SU-DHL-6 (cell line): ENCODE measurements at regions not wholly inside any gene's neighbourhood (a gene's known extent, or its start where the extent isn't known, plus 50 kb on each side); places are given as distances from the start of the nearest gene placed in this dataset.

Source experiments
- H2AFZ ChIP-seq: fragments of 200-600 bp; sonication (generic); 2 replicates; pipeline ENCODE4 v1.6.1; 2014; ENCODE audit warnings: low read depth, mild to moderate bottlenecking, moderate library complexity, mixed read lengths, antibody characterized with exemption, low read length; ENCODE audit not compliant: severe bottlenecking
- H3F3A ChIP-seq: fragments of 200-600 bp; shearing (Covaris generic); 2 replicates; pipeline ENCODE4 v1.6.0; 2016; ENCODE audit warnings: antibody characterized with exemption, mild to moderate bottlenecking; ENCODE audit not compliant: insufficient read depth
- H3K27ac ChIP-seq: fragments of 200-600 bp; sonication (generic); 2 replicates; pipeline ENCODE4 v1.5.1; 2016; ENCODE audit warnings: low read depth, mild to moderate bottlenecking, low read length, moderate library complexity, mixed read lengths
- H3K27me3 ChIP-seq: fragments of 200-600 bp; sonication (generic), shearing (Covaris generic); 2 replicates; pipeline ENCODE4 v1.6.0; 2014; ENCODE audit warnings: mild to moderate bottlenecking, low read length
- H3K36me3 ChIP-seq: fragments of 200-600 bp; sonication (generic); 2 replicates; pipeline ENCODE4 v1.6.1; 2014; ENCODE audit warnings: mild to moderate bottlenecking, low read length, mixed read lengths
- H3K4me2 ChIP-seq: fragments of 300-600, 200-600 bp; shearing (Covaris generic), sonication (generic); 2 replicates; pipeline ENCODE4 v1.6.0; 2014; ENCODE audit warnings: low read length, low read depth, mild to moderate bottlenecking; ENCODE audit not compliant: poor library complexity, severe bottlenecking
- H3K4me3 ChIP-seq: fragments of 200-600 bp; sonication (generic); 2 replicates; pipeline ENCODE4 v1.5.1; 2014; ENCODE audit warnings: antibody characterized with exemption, low read length, mild to moderate bottlenecking, mixed read lengths; ENCODE audit not compliant: insufficient read depth, poor library complexity, severe bottlenecking
- H3K79me2 ChIP-seq: fragments of 200-600 bp; sonication (generic); 2 replicates; pipeline ENCODE4 v1.6.1; 2014; ENCODE audit warnings: mild to moderate bottlenecking, low read length, moderate library complexity; ENCODE audit not compliant: insufficient read depth
- H3K9ac ChIP-seq: fragments of 200-600 bp; sonication (generic); 2 replicates; pipeline ENCODE4 v1.7.0; 2014; ENCODE audit warnings: mild to moderate bottlenecking, low read length
- H3K9me2 ChIP-seq: fragments of 200-600 bp; sonication (generic); replicated peaks from 2 replicates; pipeline ENCODE4 v1.6.1; 2014; ENCODE audit warnings: low read length; ENCODE audit not compliant: insufficient read depth
- H3K9me3 ChIP-seq: fragments of 200-600 bp; sonication (generic); 2 replicates; pipeline ENCODE4 v1.6.1; 2014; ENCODE audit warnings: low read length, mixed read lengths; ENCODE audit not compliant: insufficient read depth
- H4K20me1 ChIP-seq: fragments of 200-600 bp; sonication (generic); 2 replicates; pipeline ENCODE4 v1.6.1; 2014; ENCODE audit warnings: low read depth, mild to moderate bottlenecking, antibody characterized with exemption, low read length, moderate library complexity, mixed read lengths
- CTCF ChIP-seq: fragments of 200-600 bp; sonication (generic); IDR thresholded peaks from one replicate; pipeline ENCODE4 v1.5.1; 2017; ENCODE audit warnings: antibody characterized with exemption, mild to moderate bottlenecking, low read length, moderate library complexity; ENCODE audit not compliant: insufficient read depth, poor library complexity, severe bottlenecking
- EZH2phosphoT487 ChIP-seq: fragments of 200-600 bp; sonication (generic), shearing (Covaris generic); conservative IDR thresholded peaks from 2 replicates; pipeline ENCODE4 v1.6.1; 2018; ENCODE audit warnings: mild to moderate bottlenecking, antibody characterized with exemption, low read length, moderate library complexity, mixed read lengths

GRCh38 chr13:73335944-73336343 lies 277.1 kb downstream of the KLF5 start:
- Histone ChIP-seq H3K4me2 (no peak overlapping the region), H2AFZ (no peak overlapping the region), H3K4me3 (no peak overlapping the region), H3K36me3 (no peaks in the 10 kb centered on the region), H3K27me3 (no peaks in the 10 kb centered on the region), H3K9me3 (no peaks in the 10 kb centered on the region), H3K9me2 (no peaks in the 10 kb centered on the region), H3K9ac (no peak overlapping the region), H3F3A (no peaks in the 10 kb centered on the region), H3K79me2 (no peaks in the 10 kb centered on the region), H4K20me1 (no peaks in the 10 kb centered on the region), H3K27ac (no peak overlapping the region)
- TF ChIP-seq EZH2phosphoT487 = no peak
- TF ChIP-seq CTCF = no peak

DNA sequence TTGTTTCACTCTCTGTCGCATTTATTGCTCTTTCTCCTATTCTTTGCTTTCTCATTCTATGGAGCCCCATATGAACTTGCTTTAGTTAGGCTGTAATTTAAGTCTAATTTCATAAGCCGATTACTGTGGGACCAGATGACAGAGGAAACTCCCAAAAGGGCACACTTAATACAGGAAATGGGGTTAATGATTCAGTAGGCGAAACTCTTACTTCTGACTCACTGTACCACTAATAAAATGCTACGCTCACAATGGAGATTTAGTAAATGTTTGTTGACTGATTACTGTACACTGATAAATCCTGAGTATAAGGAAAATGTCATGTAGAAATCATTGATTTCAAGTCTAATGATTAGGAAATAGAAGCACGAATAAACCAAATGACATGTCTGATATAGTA lies 276.4 kb downstream of the KLF5 start:
- no peaks in the 10 kb centered on the region for H4K20me1 ChIP-seq
- H2AFZ ChIP-seq = no peak overlapping the region
- no peaks in the 10 kb centered on the region for H3K36me3 ChIP-seq
- no peak for TF ChIP-seq EZH2phosphoT487
- no peaks in the 10 kb centered on the region for H3F3A ChIP-seq
- H3K9ac ChIP-seq = no peak overlapping the region
- H3K27me3 ChIP-seq = no peaks in the 10 kb centered on the region
- no peaks in the 10 kb centered on the region for H3K9me2 ChIP-seq
- H3K4me2 ChIP-seq = no peak overlapping the region
- H3K9me3 ChIP-seq = no peaks in the 10 kb centered on the region
- H3K79me2 ChIP-seq = no peaks in the 10 kb centered on the region
- H3K27ac ChIP-seq = no peak overlapping the region
- H3K4me3 ChIP-seq = no peak overlapping the region

DNA sequence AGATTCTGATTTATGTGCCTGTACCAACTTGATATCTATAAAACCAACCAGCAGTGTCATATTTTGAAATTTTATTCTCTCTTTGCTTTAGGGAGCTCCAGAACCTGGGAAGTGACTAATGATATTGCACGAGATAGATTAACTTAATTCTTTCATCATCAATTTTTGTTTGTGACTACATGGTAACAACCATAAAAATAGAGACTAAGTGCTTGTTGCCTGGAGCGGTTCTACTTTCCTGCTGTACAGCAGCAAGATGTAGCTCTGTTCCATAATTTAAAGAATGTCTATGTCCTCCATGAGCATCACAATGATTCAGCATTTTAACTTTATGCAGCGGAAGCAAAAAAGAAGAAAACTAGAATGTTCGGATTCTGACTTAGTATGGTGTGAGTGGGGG lies 275.6 kb downstream of the KLF5 start:
- Histone ChIP-seq H3K9ac (no peak overlapping the region), H3K27ac (no peak overlapping the region), H3K4me3 (no peak overlapping the region), H3K36me3 (no peaks in the 10 kb centered on the region), H4K20me1 (no peaks in the 10 kb centered on the region), H3K9me2 (no peaks in the 10 kb centered on the region), H2AFZ (no peak overlapping the region), H3F3A (no peaks in the 10 kb centered on the region), H3K4me2 (no peak overlapping the region), H3K79me2 (no peaks in the 10 kb centered on the region), H3K27me3 (no peaks in the 10 kb centered on the region), H3K9me3 (no peaks in the 10 kb centered on the region)
- no peak for TF ChIP-seq CTCF
- no peak for TF ChIP-seq EZH2phosphoT487

DNA sequence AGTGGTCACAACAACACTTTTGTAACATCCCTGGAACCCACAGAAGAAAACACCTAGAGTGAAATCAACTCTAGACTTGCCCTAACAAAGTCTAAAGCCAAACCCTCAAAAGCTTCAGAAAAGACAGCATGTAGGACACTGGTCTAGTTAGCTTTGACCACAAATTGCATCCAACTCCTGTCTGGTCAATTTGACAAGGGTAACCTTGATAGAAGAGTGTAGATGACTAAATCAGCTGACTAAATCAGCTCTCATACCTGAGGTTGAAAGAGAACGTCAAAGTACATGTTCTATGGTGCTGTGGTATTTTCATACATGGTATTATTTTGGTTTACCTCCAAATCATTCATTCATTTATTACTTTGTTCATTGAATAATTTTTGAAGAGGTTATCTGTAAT lies 272.8 kb downstream of the KLF5 start:
- TF ChIP-seq EZH2phosphoT487 = no peak
- TF ChIP-seq CTCF = no peak
- Histone ChIP-seq H3K9ac (no peak overlapping the region), H3K27me3 (no peaks in the 10 kb centered on the region), H3K9me2 (no peaks in the 10 kb centered on the region; the same call in 1 of the 2 replicates), H3K27ac (no peak overlapping the region), H4K20me1 (no peaks in the 10 kb centered on the region), H3F3A (no peaks in the 10 kb centered on the region), H3K9me3 (no peaks in the 10 kb centered on the region), H3K4me3 (no peak overlapping the region), H3K4me2 (no peak overlapping the region), H2AFZ (no peak overlapping the region), H3K36me3 (no peaks in the 10 kb centered on the region), H3K79me2 (no peaks in the 10 kb centered on the region)
